ENCODE measurements at regions not wholly inside any gene's neighbourhood (a gene's known extent, or its start where the extent isn't known, plus 50 kb on each side); places are given as distances from the start of the nearest gene placed in this dataset.

DNA sequence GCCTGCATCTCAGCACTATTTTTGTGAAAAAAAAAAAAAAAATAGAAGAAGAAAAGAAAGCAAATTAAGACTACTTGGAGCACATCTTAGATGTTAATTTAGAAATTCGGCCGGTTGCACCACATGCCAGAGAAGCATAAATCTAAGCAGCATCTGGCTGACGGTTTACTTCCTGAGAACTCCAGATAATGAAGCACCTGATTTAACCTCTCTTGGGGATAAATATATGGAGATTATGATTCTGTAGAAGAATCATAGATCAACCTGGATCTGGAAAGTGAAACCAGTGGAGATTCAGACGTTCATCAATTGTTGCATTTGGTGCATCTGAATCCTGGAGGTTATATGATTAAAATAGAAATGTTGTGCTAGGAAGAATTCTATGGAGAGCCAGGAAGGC, 102.1 kb upstream of the SH3BP4 start:
- TF ChIP-seq, protein P1, sequence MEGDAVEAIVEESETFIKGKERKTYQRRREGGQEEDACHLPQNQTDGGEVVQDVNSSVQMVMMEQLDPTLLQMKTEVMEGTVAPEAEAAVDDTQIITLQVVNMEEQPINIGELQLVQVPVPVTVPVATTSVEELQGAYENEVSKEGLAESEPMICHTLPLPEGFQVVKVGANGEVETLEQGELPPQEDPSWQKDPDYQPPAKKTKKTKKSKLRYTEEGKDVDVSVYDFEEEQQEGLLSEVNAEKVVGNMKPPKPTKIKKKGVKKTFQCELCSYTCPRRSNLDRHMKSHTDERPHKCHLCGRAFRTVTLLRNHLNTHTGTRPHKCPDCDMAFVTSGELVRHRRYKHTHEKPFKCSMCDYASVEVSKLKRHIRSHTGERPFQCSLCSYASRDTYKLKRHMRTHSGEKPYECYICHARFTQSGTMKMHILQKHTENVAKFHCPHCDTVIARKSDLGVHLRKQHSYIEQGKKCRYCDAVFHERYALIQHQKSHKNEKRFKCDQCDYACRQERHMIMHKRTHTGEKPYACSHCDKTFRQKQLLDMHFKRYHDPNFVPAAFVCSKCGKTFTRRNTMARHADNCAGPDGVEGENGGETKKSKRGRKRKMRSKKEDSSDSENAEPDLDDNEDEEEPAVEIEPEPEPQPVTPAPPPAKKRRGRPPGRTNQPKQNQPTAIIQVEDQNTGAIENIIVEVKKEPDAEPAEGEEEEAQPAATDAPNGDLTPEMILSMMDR (conservative IDR thresholded peaks at IDR 0.05): no peak
- no peak overlapping the region for H3K27ac ChIP-seq

DNA sequence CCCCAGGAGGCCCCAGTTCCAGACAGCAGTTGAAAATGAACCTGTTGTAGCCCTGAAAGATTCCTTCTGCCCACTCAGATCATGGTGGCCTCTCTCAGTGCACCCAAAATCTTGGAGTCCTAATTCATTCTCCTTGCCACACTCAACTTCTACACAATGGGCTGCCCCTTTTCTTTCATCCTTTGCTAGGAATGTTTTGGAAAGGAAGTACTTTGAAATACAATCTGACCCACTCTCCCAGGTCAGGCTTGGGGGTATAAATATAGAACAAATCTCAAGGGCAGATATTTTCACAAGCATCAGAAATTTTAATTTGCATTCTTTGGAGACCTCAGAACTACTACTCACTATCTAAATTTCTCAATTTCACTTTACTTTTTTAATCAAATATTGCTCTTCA, 103.2 kb upstream of the SH3BP4 start:
- H3K27ac ChIP-seq: no peak overlapping the region
- TF ChIP-seq, protein P1 (conservative IDR thresholded peaks at IDR 0.05): no peak

DNA sequence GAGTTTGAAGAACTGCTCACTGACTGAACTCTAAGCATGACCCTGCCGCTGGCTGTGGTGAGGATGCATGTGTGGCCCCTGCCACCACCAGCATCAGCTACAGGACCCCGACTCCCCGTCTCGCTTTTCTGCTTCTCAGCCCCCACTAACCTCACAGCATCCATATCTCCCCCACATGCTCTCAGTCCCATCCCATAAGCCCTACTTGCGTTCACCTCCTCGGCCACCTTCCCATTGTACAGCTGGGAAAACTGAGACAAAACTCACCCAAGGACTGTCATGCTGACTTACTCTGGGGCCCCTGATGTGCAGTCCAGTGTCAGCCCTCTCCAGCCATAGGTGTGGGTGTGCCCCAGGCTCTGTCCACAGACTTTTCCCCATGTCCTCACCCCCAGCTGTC, 104.2 kb upstream of the SH3BP4 start:
- H3K27ac ChIP-seq: no peak overlapping the region
- TF ChIP-seq, protein P1 (conservative IDR thresholded peaks at IDR 0.05): no peak

DNA sequence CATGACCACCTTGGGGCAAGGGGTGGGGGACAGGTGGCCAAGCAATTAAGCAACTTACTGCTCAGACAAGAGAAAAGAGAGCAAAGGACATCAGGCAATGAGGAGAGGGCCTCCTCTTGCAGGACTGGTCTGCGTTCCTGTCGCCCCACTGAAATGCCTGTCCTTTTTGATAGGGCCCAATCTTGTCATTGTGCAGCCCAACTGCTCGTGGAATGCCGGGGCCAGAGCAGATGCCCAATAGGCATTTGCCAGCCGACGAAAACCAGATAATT, 104.5 kb upstream of the SH3BP4 start:
- no peak overlapping the region for H3K27ac ChIP-seq
- TF ChIP-seq, protein P1 (conservative IDR thresholded peaks at IDR 0.05): no peak

DNA sequence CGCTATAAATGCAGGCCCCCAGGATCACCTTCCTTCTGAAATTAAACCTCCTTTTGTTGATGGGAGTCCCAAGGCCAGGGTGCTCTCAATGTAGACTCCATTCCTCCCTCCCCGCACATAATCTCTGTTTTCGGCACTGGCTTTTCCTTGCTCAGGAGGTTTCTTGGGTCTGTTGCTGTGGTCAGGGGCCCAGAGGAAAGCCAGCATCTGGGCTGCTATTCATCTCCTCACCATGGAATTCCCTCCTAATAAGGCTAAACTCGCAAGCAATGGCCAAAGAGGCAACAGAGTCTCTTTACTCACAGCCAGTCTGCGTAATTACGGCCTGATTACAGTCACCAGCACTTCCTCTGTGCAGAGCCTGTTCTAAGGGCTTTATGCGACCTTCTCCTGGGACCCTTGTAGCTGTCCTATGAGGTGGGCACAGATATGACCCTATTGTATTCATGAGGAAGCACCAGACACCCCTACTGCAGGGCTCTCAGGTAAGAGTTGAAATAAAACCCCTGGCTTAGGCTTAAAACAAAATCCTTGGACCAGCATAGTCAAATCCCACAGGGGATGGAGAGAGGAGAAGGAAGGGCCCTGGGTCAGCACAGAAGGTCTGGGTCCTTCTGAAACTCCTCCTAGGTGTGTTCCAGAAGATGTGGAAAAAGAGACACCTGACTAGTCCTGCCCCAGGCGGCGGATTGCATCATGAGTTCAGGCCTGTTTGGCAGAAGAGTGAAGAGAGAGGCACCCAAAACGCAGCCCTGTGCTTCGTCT, 105.0 kb upstream of the SH3BP4 start:
- TF ChIP-seq, protein P1 (conservative IDR thresholded peaks at IDR 0.05): no peak

DNA sequence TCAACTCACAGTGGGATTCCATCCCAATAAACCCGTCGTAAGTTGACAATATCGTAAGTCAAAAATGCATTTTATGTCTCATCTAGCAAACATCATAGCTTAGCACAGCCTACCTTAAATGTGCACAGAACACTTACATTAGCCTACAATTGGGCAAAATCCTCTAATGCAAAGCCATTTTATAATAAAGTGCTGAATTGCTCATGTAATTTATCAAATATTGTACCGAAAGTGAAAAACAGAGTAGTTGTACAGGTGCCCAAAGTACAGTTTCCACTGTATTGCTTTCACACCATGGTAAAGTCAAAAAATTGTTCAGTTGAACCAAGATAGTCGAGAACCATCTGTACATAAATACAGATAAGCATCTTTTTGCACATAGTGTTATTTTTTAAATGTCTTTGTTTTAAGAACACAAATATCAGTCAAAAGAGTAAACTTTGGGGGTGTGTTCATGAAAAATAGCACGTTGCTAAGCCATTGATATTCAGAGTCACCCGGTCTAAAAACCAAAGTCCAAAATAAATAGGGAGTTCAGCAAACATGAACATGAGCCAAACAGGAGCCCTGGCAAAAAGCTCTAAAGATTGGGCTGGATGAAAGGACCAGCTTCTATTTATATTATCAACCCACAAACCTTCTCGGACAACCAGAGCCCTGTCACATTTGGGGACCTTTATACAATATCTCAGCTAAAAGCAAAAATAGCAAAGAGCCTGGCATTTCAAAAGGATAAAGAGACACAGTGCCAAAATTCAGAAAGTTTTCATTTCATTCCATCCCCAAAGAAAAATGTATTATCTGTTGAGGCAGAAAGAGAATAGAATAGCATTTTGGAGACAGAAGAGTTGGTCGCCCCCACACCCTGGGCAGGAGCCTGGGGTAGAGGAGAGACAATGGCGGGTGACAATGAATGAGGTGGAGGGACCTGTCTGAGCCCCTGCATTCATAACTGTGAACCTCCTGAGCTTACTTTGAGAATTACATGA, 105.9 kb upstream of the SH3BP4 start:
- TF ChIP-seq, protein P1 (conservative IDR thresholded peaks at IDR 0.05): no peak
- H3K27ac ChIP-seq: no peak overlapping the region

More for the DNA sequence above, 105.0 kb upstream of the SH3BP4 start:
- no peak overlapping the region for H3K27ac ChIP-seq

DNA sequence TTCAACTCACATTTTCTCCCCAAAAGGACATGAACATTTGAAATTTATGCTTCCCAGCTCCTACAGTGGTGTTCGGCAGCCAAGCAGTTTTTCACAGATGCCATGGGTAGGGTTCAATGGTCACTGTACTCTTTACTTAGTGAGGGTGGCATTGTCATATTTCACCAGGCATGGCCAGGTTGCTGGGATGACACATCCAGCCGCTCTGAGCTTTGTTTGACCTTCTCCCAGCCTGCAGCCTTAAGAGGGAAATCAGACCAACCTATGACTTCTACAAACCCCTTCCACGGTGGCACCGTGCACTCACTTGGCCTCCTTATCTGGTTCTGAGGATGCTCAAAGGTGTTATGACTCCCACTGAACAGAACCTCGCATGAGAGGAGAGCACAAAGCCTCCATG, 108.4 kb upstream of the SH3BP4 start:
- TF ChIP-seq, protein P1 (conservative IDR thresholded peaks at IDR 0.05): no peak
- H3K27ac ChIP-seq: no peak overlapping the region

All from VCaP (cell line).